Neutrophil (primary cell): ENCODE measurements at regions not wholly inside any gene's neighbourhood (a gene's known extent, or its start where the extent isn't known, plus 50 kb on each side); places are given as distances from the start of the nearest gene placed in this dataset.

Experiments used
- H3K27ac ChIP-seq: fragments of 200-600 bp; sonication (generic); 2 replicates; pipeline ENCODE4 v1.5.1; 2016; ENCODE audit warnings: mild to moderate bottlenecking, moderate library complexity
- H3K27me3 ChIP-seq: fragments of 200-600 bp; sonication (generic); 2 replicates; pipeline ENCODE4 v1.6.0; 2016; ENCODE audit warnings: mild to moderate bottlenecking
- H3K36me3 ChIP-seq: fragments of 200-600 bp; sonication (generic); 2 replicates; pipeline ENCODE4 v1.5.1; 2017
- H3K4me1 ChIP-seq, 2 experiments: fragments of 200-600 bp in 1 of 2; sonication (generic) in 1 of 2; 1 replicate in 1 of 2; 2 replicates in 1 of 2; pipeline versions ENCODE4 v1.5.1 to v1.6.1; 2013 to 2016; ENCODE audit warnings: low read depth in 1 of 2, low read length in 1 of 2, mild to moderate bottlenecking in 1 of 2, moderate library complexity in 1 of 2; ENCODE audit not compliant: control insufficient read depth in 1 of 2, insufficient read depth in 1 of 2
- H3K4me3 ChIP-seq, 2 experiments: fragments of 200-600 bp in 1 of 2; sonication (generic) in 1 of 2; 1 replicate in 1 of 2; 2 replicates in 1 of 2; pipeline ENCODE4 v1.5.1; 2013 to 2016; ENCODE audit warnings: low read depth in 1 of 2, low read length in 1 of 2, mild to moderate bottlenecking in 1 of 2, moderate library complexity in 1 of 2
- H3K9me3 ChIP-seq: fragments of 200-600 bp; sonication (generic); 2 replicates; pipeline ENCODE4 v1.5.1; 2016
- TF ChIP-seq, protein P1 (sequence below): fragments of 200-600 bp; sonication (generic); IDR thresholded peaks from 2 replicates; pipeline ENCODE4 v1.5.1; 2016; ENCODE audit warnings: antibody characterized with exemption

- H3K9me3 ChIP-seq = no peaks in the 10 kb centered on the region
- TF ChIP-seq, protein P1, sequence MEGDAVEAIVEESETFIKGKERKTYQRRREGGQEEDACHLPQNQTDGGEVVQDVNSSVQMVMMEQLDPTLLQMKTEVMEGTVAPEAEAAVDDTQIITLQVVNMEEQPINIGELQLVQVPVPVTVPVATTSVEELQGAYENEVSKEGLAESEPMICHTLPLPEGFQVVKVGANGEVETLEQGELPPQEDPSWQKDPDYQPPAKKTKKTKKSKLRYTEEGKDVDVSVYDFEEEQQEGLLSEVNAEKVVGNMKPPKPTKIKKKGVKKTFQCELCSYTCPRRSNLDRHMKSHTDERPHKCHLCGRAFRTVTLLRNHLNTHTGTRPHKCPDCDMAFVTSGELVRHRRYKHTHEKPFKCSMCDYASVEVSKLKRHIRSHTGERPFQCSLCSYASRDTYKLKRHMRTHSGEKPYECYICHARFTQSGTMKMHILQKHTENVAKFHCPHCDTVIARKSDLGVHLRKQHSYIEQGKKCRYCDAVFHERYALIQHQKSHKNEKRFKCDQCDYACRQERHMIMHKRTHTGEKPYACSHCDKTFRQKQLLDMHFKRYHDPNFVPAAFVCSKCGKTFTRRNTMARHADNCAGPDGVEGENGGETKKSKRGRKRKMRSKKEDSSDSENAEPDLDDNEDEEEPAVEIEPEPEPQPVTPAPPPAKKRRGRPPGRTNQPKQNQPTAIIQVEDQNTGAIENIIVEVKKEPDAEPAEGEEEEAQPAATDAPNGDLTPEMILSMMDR = no peak
- H3K27me3 ChIP-seq = no peaks in the 10 kb centered on the region
- no peak overlapping the region for H3K4me3 ChIP-seq
- H3K27ac ChIP-seq = no peak overlapping the region
- no peaks in the 10 kb centered on the region for H3K4me1 ChIP-seq
- no peaks in the 10 kb centered on the region for H3K36me3 ChIP-seq
Measured at GRCh38 chr12:77433799-77434198, 368.4 kb upstream of the E2F7 start.

- Histone ChIP-seq H3K27ac (no peak overlapping the region), H3K9me3 (no peaks in the 10 kb centered on the region), H3K4me1 (no peaks in the 10 kb centered on the region), H3K27me3 (no peaks in the 10 kb centered on the region), H3K36me3 (no peaks in the 10 kb centered on the region), H3K4me3 (no peak overlapping the region)
- TF ChIP-seq, protein P1 = no peak
Measured at GRCh38 chr12:77429426-77429825, 364.1 kb upstream of the E2F7 start.

DNA sequence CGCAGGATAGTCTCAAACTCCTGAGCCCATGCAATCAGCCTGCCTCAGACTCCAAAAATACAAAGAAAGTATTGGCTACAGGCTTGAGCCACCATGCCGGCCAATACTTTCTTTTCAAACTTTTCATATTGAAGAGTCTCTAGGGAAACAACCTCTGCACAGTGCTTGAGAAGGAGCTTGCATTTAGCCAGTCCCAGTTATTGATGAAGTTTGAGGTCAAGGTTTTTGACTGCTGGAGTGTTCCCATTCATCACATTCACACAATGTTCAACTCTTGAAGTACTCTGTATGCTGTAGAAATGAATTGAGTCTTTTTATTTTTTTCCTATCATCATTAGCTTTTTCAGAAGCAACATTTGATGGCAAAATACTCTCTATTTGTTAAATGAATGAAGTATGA, 355.8 kb upstream of the E2F7 start:
- no peaks in the 10 kb centered on the region for H3K27me3 ChIP-seq
- H3K4me1 ChIP-seq = no peaks in the 10 kb centered on the region
- no peak overlapping the region for H3K27ac ChIP-seq
- H3K9me3 ChIP-seq = no peaks in the 10 kb centered on the region
- no peak overlapping the region for H3K4me3 ChIP-seq
- H3K36me3 ChIP-seq = no peaks in the 10 kb centered on the region
- TF ChIP-seq, protein P1 = no peak

- H3K4me3 ChIP-seq = no peak overlapping the region
- TF ChIP-seq, protein P1 = no peak
- H3K9me3 ChIP-seq = no peaks in the 10 kb centered on the region
- H3K27ac ChIP-seq = no peak overlapping the region
- H3K27me3 ChIP-seq = no peaks in the 10 kb centered on the region
- H3K36me3 ChIP-seq = no peaks in the 10 kb centered on the region
- no peaks in the 10 kb centered on the region for H3K4me1 ChIP-seq
Measured at GRCh38 chr12:77409551-77409950, 344.2 kb upstream of the E2F7 start.

DNA sequence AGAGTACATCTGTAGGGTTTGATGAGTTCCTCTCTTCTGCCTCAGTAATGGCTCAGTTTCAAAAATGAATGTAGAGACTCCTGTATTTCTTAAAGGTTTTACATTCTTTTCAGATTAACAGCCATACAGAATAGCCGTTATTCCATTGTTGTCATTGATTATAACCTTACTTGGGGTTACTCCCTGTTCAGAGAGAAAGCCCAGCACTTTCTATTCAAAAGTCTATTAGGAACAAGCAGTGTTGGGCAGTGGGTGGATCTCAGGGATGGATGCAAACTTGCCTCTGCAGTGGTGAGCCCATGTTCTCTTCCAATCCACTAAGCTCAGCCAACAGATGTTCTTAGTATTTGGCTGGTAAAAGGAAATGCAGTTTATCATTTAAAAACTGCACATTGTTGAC, 342.6 kb upstream of the E2F7 start:
- no peaks in the 10 kb centered on the region for H3K4me1 ChIP-seq
- H3K4me3 ChIP-seq = no peak overlapping the region
- H3K27ac ChIP-seq = no peak overlapping the region
- H3K36me3 ChIP-seq = no peaks in the 10 kb centered on the region
- H3K9me3 ChIP-seq = no peaks in the 10 kb centered on the region
- no peaks in the 10 kb centered on the region for H3K27me3 ChIP-seq
- TF ChIP-seq, protein P1 = no peak

- Histone ChIP-seq H3K9me3 (no peaks in the 10 kb centered on the region), H3K27ac (no peak overlapping the region), H3K27me3 (no peaks in the 10 kb centered on the region), H3K4me3 (no peak overlapping the region), H3K4me1 (no peaks in the 10 kb centered on the region), H3K36me3 (no peaks in the 10 kb centered on the region)
- TF ChIP-seq, protein P1 = no peak
Measured at GRCh38 chr12:77406219-77406905, 341.0 kb upstream of the E2F7 start.
